Nephron progenitor cell (in vitro differentiated cells): ENCODE measurements at regions not wholly inside any gene's neighbourhood (a gene's known extent, or its start where the extent isn't known, plus 50 kb on each side); places are given as distances from the start of the nearest gene placed in this dataset.

ENCODE experiments used
- DNase-seq: peaks from one replicate; pipeline ENCODE4 v3.0.0; 2021
- H3K27ac Mint-ChIP-seq: 2 replicates; pipeline ENCODE4 v1.8.0; 2021; ENCODE audit warnings: mild to moderate bottlenecking, moderate library complexity, mixed read lengths
- H3K27me3 Mint-ChIP-seq: 2 replicates; pipeline ENCODE4 v1.8.0; 2021; ENCODE audit warnings: mild to moderate bottlenecking, low read depth, mixed read lengths; ENCODE audit not compliant: poor library complexity
- H3K36me3 Mint-ChIP-seq: 2 replicates; pipeline ENCODE4 v1.8.0; 2021; ENCODE audit warnings: low read depth, mixed read lengths
- H3K4me1 Mint-ChIP-seq: 2 replicates; pipeline ENCODE4 v1.8.0; 2021; ENCODE audit warnings: mixed read lengths
- H3K4me3 Mint-ChIP-seq: 2 replicates; pipeline ENCODE4 v1.8.0; 2021; ENCODE audit warnings: mild to moderate bottlenecking, moderate library complexity, mixed read lengths
- H3K9me3 Mint-ChIP-seq: 2 replicates; pipeline ENCODE4 v1.8.0; 2021; ENCODE audit warnings: mild to moderate bottlenecking, moderate library complexity, mixed read lengths
- TF ChIP-seq, protein P1 (sequence below): fragments of 200-600 bp; sonication (generic); IDR thresholded peaks from 2 replicates; pipeline ENCODE4 v1.5.0; 2021; ENCODE audit warnings: antibody characterized with exemption

DNA sequence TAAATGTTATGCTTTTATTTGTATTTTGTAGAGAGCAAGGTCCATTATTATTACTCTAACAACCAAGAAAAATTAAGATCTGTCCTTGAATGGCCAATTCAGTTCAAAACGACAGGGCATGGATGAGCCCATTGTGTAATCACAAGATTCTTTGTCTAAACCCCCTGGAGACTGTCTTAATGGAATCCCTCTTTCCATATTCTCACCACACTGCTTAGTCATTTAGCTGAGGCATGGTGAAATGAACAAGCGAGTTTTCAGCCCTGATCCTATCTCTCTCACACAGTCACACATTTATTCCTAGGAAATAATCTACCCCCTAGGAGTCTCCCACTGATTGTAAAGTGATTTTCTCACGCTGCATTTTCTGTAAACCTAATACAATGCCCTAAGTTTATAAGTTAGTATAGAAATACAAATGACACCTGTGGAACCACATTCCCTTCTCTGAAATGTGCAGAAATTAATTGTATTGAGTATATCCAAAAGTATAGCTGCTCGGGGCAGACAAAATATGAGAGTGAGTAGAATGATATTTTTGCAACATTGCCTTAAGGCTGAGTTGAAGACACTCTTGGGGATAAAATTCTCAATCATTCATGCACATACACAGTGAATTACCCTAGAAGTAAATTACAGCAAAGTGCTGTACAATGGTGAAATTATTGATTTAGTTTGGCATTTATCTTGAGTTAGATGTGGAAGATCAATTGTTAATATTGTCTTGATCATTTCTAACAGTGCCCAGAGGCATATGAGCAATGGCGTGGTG is 119.7 kb upstream of the PCDH7 start:
- Mint-ChIP-seq H3K4me1 (peaks cover 2% of the 10 kb centered on the region), H3K27ac (no peak overlapping the region), H3K9me3 (no peaks in the 10 kb centered on the region), H3K36me3 (no peaks in the 10 kb centered on the region), H3K4me3 (no peak overlapping the region), H3K27me3 (no peaks in the 10 kb centered on the region)
- no peak for DNase-seq
- TF ChIP-seq, protein P1, sequence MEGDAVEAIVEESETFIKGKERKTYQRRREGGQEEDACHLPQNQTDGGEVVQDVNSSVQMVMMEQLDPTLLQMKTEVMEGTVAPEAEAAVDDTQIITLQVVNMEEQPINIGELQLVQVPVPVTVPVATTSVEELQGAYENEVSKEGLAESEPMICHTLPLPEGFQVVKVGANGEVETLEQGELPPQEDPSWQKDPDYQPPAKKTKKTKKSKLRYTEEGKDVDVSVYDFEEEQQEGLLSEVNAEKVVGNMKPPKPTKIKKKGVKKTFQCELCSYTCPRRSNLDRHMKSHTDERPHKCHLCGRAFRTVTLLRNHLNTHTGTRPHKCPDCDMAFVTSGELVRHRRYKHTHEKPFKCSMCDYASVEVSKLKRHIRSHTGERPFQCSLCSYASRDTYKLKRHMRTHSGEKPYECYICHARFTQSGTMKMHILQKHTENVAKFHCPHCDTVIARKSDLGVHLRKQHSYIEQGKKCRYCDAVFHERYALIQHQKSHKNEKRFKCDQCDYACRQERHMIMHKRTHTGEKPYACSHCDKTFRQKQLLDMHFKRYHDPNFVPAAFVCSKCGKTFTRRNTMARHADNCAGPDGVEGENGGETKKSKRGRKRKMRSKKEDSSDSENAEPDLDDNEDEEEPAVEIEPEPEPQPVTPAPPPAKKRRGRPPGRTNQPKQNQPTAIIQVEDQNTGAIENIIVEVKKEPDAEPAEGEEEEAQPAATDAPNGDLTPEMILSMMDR: no peak

DNA sequence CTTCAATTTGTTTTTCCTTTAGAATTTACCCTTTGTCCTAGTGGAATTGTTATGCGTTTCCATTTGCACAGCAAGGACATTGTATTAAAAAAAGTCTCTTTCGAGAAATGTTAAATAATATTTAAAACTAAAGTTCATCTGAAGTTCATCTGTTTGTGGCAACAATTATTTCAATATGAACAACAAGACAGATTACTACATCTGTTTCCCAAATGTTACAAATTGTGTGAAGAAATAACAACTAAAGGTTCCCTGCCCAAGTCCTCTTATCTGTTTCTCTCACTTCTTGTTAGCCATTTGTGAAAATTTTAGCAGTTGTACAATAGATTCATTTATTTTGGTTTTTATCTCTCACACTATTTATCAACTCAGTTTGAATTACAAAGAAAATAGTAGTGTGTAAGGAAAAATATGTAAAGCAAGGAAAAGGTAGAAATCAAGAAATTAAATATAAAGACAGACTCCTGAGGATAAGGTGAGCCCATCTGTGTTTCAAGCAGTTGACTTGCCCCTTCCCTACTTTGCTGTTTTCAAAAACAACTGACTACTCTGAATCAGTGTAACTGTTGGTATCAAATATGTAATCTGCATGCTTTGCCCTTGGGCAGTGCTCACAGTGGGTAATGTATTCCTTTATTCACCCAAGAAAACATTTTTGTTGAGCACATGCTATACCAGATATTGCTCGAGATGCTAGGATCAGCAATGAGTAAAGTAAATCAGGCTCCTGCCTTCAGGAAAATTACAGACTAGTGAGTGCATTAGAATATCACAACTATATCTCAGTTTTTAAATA is 118.9 kb upstream of the PCDH7 start:
- Mint-ChIP-seq H3K36me3 (no peaks in the 10 kb centered on the region), H3K4me3 (no peak overlapping the region), H3K27ac (no peak overlapping the region), H3K4me1 (peaks cover 5% of the 10 kb centered on the region), H3K9me3 (no peaks in the 10 kb centered on the region), H3K27me3 (no peaks in the 10 kb centered on the region)
- TF ChIP-seq, protein P1: no peak
- DNase-seq: no peak

- peaks cover 5% of the 10 kb centered on the region for H3K4me1 Mint-ChIP-seq
- TF ChIP-seq, protein P1: no peak
- H3K9me3 Mint-ChIP-seq: peaks cover 5% of the 10 kb centered on the region
- no peak overlapping the region for H3K27ac Mint-ChIP-seq
- no peaks in the 10 kb centered on the region for H3K27me3 Mint-ChIP-seq
- H3K4me3 Mint-ChIP-seq: no peak overlapping the region
- no peaks in the 10 kb centered on the region for H3K36me3 Mint-ChIP-seq
- DNase-seq: no peak
These were observed 114.5 kb upstream of the PCDH7 start for GRCh38 chr4:30605616-30606190.

DNA sequence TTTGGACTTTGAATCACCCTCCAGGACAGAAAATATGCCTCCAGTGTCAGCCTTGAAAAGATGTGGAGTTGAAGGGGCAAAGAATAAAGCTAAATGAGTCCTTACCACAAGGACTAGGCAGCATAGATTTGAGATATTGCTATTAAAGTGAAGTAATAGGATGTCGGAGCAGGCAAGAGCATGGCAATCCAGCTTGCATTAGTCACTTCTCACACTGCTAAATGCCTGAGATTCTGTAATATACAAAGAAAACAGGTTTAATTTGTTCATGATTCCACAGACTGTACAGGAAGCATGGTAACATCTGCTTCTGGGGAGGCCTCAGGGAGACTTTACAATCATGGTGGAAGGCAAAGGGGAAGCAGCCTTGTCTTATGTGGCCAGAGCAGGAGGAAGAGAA is 109.8 kb upstream of the PCDH7 start:
- H3K27ac Mint-ChIP-seq: no peak overlapping the region
- peaks cover 5% of the 10 kb centered on the region for H3K9me3 Mint-ChIP-seq
- H3K36me3 Mint-ChIP-seq: no peaks in the 10 kb centered on the region
- TF ChIP-seq, protein P1: no peak
- H3K4me3 Mint-ChIP-seq: no peak overlapping the region
- H3K27me3 Mint-ChIP-seq: no peaks in the 10 kb centered on the region
- H3K4me1 Mint-ChIP-seq: peaks cover 4% of the 10 kb centered on the region
- DNase-seq: no peak

DNA sequence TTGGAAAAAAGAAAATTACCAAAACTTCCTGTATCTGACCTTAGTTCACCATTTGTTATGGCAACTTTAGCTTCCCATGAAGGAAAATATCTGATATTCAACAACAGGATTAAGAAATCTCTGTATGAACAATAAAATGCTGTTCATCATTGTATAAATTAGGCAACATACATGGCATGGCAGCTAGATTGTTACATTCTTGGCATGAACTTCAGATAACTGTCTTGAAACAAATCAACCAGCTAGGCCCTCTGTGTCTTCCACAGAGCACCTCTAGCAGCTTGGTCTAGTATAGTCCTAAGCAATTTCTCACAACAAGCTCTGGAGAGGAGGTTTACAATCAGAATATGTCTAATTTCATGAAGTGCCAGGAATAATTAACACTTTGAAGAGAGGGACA is 105.4 kb upstream of the PCDH7 start:
- no peak overlapping the region for H3K27ac Mint-ChIP-seq
- H3K9me3 Mint-ChIP-seq: no peaks in the 10 kb centered on the region
- TF ChIP-seq, protein P1: no peak
- H3K4me1 Mint-ChIP-seq: no peaks in the 10 kb centered on the region
- no peaks in the 10 kb centered on the region for H3K27me3 Mint-ChIP-seq
- H3K4me3 Mint-ChIP-seq: no peak overlapping the region
- H3K36me3 Mint-ChIP-seq: no peaks in the 10 kb centered on the region
- DNase-seq: no peak
